HEK293 (cell line): ENCODE measurements at regions not wholly inside any gene's neighbourhood (a gene's known extent, or its start where the extent isn't known, plus 50 kb on each side); places are given as distances from the start of the nearest gene placed in this dataset.

ENCODE experiments used
- ATF2 ChIP-seq: fragments of 450-650 bp; formaldehyde crosslinking; IDR thresholded peaks from 2 replicates; pipeline ENCODE4 v1.5.1; 2016; ENCODE audit warnings: missing biosample characterization, missing genetic modification characterization, low read depth
- EGR2 ChIP-seq: fragments of 450-650 bp; formaldehyde crosslinking; IDR thresholded peaks from 2 replicates; pipeline ENCODE4 v1.5.1; 2016; ENCODE audit warnings: low read depth, missing biosample characterization, missing genetic modification characterization
- HOXD13 ChIP-seq: sonication (generic); formaldehyde crosslinking; IDR thresholded peaks from 2 replicates; pipeline ENCODE4 v1.8.0; 2022; ENCODE audit warnings: missing genetic modification reagents, borderline replicate concordance
- MYNN ChIP-seq: fragments of 450-650 bp; formaldehyde crosslinking; IDR thresholded peaks from 2 replicates; pipeline ENCODE4 v1.5.1; 2016; ENCODE audit warnings: missing biosample characterization, missing genetic modification characterization, borderline replicate concordance
- PATZ1 ChIP-seq: fragments of 450-650 bp; formaldehyde crosslinking; IDR thresholded peaks from 2 replicates; pipeline ENCODE4 v1.5.1; 2016; ENCODE audit warnings: missing biosample characterization, missing genetic modification characterization
- SP7 ChIP-seq: fragments of 450-650 bp; formaldehyde crosslinking; IDR thresholded peaks from 2 replicates; pipeline ENCODE4 v1.5.1; 2016; ENCODE audit warnings: missing biosample characterization, missing genetic modification characterization
- TCF7L2 ChIP-seq: IDR thresholded peaks from 2 replicates; pipeline ENCODE4 v1.6.1; 2011; ENCODE audit warnings: low read depth, mild to moderate bottlenecking, inconsistent platforms, low read length, moderate library complexity, borderline replicate concordance
- WT1 ChIP-seq: fragments of 450-650 bp; formaldehyde crosslinking; IDR thresholded peaks from 2 replicates; pipeline ENCODE4 v1.5.1; 2016; ENCODE audit warnings: missing biosample characterization, missing genetic modification characterization
- ZFHX2 ChIP-seq: fragments of 450-650 bp; formaldehyde crosslinking; conservative IDR thresholded peaks from 2 replicates; pipeline ENCODE4 v1.5.1; 2016; ENCODE audit warnings: missing biosample characterization, missing genetic modification characterization
- ZNF169 ChIP-seq: fragments of 450-650 bp; formaldehyde crosslinking; IDR thresholded peaks from 2 replicates; pipeline ENCODE4 v1.5.1; 2016; ENCODE audit warnings: missing biosample characterization, missing genetic modification characterization
- ZNF174 ChIP-seq: fragments of 450-650 bp; formaldehyde crosslinking; IDR thresholded peaks from 2 replicates; pipeline ENCODE4 v1.5.0; 2017; ENCODE audit warnings: missing biosample characterization, mild to moderate bottlenecking, missing genetic modification characterization
- ZNF211 ChIP-seq: fragments of 450-650 bp; formaldehyde crosslinking; IDR thresholded peaks from 2 replicates; pipeline ENCODE4 v1.5.1; 2016; ENCODE audit warnings: low read depth, missing biosample characterization, missing genetic modification characterization
- ZNF239 ChIP-seq: fragments of 450-650 bp; formaldehyde crosslinking; IDR thresholded peaks from 2 replicates; pipeline ENCODE4 v1.5.1; 2016; ENCODE audit warnings: missing biosample characterization, missing genetic modification characterization
- ZNF792 ChIP-seq: fragments of 450-650 bp; formaldehyde crosslinking; IDR thresholded peaks from 2 replicates; pipeline ENCODE4 v1.5.1; 2016; ENCODE audit warnings: missing biosample characterization, missing genetic modification characterization
- ZNF843 ChIP-seq: fragments of 450-650 bp; formaldehyde crosslinking; IDR thresholded peaks from 2 replicates; pipeline ENCODE4 v1.5.1; 2016; ENCODE audit warnings: missing biosample characterization, missing genetic modification characterization
- TF ChIP-seq, protein P1 (sequence below): fragments of 450-650 bp; formaldehyde crosslinking; IDR thresholded peaks from 2 replicates; pipeline ENCODE4 v1.5.1; 2017; ENCODE audit warnings: missing biosample characterization, missing genetic modification characterization
- TF ChIP-seq, protein P2 (sequence below): fragments of 450-650 bp; formaldehyde crosslinking; IDR thresholded peaks from 2 replicates; pipeline ENCODE4 v1.5.1; 2016; ENCODE audit warnings: missing biosample characterization, missing genetic modification characterization
- TF ChIP-seq, protein P3 (sequence below): fragments of 450-650 bp; formaldehyde crosslinking; conservative IDR thresholded peaks from 2 replicates; pipeline ENCODE4 v1.5.1; 2016; ENCODE audit warnings: low read depth, missing biosample characterization, missing genetic modification characterization

- TF ChIP-seq PATZ1 (tag by site-specific recombination) (peak; percentile 75), SP7 (tag by site-specific recombination) (peak; percentile 40; the same call in 1 of the 2 replicates), HOXD13 (CRISPR knock-in tag) (no peak), MYNN (tag by site-specific recombination) (no peak), ZNF843 (tag by site-specific recombination) (no peak), ZNF239 (tag by site-specific recombination) (no peak), ZNF174 (tag by site-specific recombination) (no peak), TCF7L2 (no peak), EGR2 (tag by site-specific recombination) (no peak), ZNF211 (tag by site-specific recombination) (no peak), ZNF792 (tag by site-specific recombination) (no peak), ZNF169 (tag by site-specific recombination) (no peak), ATF2 (tag by site-specific recombination) (no peak), ZFHX2 (tag by site-specific recombination) (no peak), WT1 (tag by site-specific recombination) (no peak)
- TF ChIP-seq, protein P1, sequence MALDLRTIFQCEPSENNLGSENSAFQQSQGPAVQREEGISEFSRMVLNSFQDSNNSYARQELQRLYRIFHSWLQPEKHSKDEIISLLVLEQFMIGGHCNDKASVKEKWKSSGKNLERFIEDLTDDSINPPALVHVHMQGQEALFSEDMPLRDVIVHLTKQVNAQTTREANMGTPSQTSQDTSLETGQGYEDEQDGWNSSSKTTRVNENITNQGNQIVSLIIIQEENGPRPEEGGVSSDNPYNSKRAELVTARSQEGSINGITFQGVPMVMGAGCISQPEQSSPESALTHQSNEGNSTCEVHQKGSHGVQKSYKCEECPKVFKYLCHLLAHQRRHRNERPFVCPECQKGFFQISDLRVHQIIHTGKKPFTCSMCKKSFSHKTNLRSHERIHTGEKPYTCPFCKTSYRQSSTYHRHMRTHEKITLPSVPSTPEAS = no peak
- TF ChIP-seq, protein P2, sequence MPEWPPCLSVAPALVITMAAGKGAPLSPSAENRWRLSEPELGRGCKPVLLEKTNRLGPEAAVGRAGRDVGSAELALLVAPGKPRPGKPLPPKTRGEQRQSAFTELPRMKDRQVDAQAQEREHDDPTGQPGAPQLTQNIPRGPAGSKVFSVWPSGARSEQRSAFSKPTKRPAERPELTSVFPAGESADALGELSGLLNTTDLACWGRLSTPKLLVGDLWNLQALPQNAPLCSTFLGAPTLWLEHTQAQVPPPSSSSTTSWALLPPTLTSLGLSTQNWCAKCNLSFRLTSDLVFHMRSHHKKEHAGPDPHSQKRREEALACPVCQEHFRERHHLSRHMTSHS (tag by site-specific recombination) = no peak
- TF ChIP-seq, protein P3, sequence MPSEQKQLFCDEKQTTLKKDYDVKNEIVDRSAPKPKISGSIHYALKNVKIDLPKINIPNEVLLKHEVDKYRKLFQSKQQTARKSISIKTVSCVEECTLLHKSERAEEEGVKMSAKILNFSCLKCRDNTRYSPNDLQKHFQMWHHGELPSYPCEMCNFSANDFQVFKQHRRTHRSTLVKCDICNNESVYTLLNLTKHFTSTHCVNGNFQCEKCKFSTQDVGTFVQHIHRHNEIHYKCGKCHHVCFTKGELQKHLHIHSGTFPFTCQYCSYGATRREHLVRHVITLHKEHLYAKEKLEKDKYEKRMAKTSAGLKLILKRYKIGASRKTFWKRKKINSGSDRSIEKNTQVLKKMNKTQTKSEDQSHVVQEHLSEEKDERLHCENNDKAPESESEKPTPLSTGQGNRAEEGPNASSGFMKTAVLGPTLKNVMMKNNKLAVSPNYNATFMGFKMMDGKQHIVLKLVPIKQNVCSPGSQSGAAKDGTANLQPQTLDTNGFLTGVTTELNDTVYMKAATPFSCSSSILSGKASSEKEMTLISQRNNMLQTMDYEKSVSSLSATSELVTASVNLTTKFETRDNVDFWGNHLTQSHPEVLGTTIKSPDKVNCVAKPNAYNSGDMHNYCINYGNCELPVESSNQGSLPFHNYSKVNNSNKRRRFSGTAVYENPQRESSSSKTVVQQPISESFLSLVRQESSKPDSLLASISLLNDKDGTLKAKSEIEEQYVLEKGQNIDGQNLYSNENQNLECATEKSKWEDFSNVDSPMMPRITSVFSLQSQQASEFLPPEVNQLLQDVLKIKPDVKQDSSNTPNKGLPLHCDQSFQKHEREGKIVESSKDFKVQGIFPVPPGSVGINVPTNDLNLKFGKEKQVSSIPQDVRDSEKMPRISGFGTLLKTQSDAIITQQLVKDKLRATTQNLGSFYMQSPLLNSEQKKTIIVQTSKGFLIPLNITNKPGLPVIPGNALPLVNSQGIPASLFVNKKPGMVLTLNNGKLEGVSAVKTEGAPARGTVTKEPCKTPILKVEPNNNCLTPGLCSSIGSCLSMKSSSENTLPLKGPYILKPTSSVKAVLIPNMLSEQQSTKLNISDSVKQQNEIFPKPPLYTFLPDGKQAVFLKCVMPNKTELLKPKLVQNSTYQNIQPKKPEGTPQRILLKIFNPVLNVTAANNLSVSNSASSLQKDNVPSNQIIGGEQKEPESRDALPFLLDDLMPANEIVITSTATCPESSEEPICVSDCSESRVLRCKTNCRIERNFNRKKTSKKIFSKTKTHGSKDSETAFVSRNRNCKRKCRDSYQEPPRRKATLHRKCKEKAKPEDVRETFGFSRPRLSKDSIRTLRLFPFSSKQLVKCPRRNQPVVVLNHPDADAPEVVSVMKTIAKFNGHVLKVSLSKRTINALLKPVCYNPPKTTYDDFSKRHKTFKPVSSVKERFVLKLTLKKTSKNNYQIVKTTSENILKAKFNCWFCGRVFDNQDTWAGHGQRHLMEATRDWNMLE (tag by site-specific recombination) = 0 out of 2 replicates have a peak, but pooled peaks have one; percentile 14
These were observed 103.6 kb upstream of the HSD17B12 start (continued) for GRCh38 chr11:43576803-43577521.
